Stimulated activated CD4-positive, alpha-beta T cell treated with anti-CD3 and anti-CD28 coated beads, Interleukin-12 subunit alpha, Interleukin-12 subunit beta, amount 100 ng/mL, for 48 hours (primary cell): ENCODE measurements at regions not wholly inside any gene's neighbourhood (a gene's known extent, or its start where the extent isn't known, plus 50 kb on each side); places are given as distances from the start of the nearest gene placed in this dataset.

ENCODE experiments used
- DNase-seq, 3 donors: peaks; one replicate each; pipeline ENCODE4 v3.0.0-alpha.2; 2020; ENCODE audit warnings: low read depth in 2 of 3, low spot score in 1 of 3

- DNase-seq: no peak
Observed at GRCh38 chr13:22120646-22121045, 449.8 kb downstream of the FGF9 start.

DNA sequence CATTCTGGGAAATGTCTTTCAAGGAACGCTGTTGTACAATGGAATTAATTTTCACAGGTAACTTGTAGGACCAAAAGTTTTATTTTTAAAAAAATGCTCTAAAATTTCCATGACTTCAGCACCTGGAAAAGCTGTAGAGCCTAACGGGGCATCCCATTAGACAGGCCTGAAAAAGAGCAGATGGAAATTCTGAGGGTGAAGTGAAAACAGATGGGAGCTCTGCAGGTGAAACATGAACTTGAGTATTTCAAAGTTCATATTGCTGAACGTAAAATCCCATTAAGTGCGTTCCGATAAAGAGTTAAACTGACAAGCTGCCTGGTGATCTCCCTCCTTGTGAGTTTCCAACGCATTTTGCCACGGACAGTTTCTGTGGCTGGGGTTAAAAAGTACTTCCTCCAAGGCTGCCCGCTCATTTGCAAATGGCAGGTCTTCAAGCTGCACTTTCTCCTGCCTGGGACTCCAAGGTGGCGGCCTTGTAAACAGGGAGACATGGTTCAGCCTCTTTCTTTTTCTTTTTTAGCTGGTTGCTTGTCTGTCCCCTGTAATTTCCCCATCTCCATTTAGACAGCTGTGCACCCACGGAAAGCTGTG, 450.4 kb downstream of the FGF9 start:
- no peak for DNase-seq

- no peak for DNase-seq
Observed at GRCh38 chr13:22126433-22127021, 455.7 kb downstream of the FGF9 start.

DNA sequence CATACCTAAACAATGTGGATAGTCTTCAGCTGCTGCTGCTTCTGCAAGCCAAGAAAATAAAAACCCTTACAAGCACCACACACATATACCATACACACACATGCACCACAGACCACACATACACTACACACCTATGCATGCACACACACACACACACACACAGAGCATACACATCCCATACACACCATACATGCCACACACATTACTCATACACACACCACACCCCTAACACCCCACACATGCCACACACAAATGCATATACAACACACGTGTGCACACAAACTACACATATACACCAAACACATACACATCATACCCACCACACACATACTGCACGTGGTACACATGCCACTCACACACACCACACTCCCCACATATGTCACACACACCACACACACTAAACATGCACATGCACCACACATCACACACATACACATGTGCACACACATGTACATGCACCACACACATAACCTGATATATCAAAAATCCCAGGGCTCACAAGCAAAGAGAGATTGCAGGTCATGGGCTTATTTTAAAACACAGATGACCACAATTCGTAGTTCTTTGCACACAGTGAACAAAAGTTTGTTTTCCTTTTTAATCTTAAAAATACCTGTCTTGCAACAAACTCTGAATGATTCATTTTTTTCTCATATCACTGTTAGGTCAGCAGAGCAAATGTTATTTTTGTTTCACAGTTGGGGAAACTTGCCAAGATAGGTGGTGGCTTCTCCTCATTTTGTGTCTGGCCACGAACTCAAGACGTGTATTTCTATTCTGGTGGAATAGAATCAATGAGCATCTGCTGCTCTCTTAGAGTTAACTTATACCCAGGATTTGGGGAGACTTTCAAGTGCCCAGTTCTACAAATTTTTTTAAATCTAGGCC, 456.6 kb downstream of the FGF9 start:
- DNase-seq: no peak

DNA sequence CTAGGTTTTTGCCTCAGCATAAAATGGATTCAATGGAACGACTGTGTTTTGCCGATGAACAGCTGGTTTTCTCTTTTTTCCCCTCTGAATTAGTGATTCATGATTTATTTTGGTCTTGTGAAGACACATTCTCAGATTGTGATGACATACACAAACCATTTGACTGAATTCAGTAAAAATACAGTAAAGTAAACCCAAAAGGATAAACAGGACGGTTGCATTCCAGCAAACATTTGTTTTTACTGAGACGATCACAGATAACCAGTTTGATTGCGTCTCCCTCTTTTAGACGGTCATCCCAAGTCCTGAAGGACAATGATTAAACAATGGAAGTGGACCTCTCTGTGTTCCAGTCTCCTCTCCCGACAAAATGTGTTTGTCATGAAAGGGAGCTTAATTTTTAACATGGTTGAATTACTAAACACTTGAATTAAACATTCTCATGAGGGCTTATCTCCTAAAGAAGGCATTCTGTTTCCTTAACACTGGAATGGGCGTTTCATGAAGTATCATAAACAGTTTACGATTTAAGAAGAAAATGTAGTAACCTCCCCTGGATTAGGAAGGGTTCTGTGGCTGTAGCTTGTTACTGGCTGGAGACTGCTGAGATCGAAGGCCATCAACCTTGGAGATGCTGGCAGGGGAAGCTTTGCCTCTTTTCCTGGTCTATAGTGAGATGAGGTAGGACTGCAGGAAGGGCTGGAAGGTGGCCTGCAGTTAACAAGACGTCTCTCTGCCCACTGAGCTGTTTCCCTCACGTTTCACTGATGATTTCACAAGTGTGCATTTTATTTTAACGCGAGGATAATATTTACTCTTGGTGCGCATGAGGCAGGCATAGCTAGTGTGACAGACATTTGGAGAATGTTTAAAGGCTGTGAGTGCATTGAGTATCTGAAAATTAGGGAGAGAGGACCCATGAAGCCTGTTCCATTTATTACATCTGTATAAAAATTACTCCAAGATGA, 457.9 kb downstream of the FGF9 start:
- DNase-seq: no peak

DNA sequence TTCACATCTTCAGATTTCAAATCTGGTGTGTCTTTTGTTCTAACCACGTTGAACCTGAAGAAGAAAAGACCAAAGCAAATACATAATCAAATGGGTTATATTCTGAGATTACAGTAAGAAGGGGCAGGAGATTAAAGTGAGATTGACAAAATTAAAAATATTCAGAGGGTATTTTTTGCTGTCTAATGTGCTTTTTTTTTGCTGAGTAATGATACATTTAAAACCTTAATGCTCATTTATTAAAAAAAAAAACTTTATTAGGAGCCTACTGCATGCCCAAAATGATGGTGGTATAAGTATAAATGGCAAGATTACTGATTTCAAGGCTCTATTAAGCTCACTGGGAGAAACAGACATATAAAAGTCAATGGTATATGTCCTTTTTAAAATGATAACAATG, 459.4 kb downstream of the FGF9 start:
- no peak for DNase-seq

GRCh38 chr13:22134261-22134660, 463.4 kb downstream of the FGF9 start:
- DNase-seq: no peak

DNA sequence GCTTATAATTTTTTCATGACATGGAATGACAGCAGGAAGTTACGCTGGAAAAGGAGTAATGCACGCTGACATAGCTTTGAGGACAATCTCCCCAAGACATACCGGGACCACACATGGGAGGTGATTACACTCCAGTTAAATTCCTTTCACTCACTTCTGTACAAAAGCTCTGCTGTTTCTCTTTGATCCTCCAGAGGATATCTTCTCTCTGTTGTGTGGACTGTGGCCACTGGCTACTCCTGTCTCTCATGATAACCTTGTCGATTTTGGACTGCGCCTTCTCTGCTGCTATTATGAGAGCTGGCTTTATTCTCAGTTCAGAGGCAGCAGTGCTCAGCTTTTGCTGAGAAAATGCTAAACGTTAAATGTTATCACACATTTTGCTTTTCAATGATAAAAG, 464.6 kb downstream of the FGF9 start:
- DNase-seq: no peak

- DNase-seq: no peak
Observed at GRCh38 chr13:22137361-22138050, 466.6 kb downstream of the FGF9 start.

DNA sequence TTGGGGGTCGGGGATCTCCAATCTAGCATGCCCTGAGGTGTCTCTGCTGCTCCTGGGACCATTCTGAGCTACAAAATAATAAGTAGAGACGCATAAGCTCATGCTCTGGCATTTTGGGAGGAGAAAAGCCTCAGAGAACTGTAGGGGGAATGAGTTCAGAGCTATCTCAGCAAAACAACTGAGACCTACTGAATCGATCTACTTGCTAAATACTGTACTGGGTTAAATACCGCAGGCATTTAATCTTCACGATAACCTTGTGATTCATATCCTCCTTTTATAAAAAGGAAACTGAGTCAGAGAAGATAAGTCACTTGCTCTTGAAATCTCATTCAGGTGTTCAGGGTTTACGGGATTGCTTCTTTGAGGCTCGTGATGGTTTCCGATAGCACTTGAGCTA, 468.1 kb downstream of the FGF9 start:
- no peak for DNase-seq

GRCh38 chr13:22141716-22142115, 470.8 kb downstream of the FGF9 start:
- no peak for DNase-seq

DNA sequence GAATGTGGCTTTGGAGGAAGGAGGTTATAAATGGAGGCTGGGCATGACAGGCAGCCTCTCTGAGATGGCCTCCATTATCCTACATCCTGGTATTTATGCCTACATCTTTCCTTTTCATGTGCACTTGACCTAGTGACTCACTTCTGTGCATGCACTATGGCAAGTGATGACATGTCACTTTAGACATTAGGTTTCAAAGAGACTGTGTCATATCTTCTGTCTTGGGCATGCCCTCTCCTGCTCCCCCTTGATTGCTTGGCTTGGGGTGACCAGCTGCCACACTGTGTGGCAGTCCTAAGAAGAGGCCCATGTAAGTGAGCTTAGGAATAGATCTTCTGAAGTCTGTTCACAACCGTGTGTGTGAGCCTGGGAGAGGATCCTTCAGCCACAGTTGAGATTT, 472.8 kb downstream of the FGF9 start:
- DNase-seq: no peak

DNA sequence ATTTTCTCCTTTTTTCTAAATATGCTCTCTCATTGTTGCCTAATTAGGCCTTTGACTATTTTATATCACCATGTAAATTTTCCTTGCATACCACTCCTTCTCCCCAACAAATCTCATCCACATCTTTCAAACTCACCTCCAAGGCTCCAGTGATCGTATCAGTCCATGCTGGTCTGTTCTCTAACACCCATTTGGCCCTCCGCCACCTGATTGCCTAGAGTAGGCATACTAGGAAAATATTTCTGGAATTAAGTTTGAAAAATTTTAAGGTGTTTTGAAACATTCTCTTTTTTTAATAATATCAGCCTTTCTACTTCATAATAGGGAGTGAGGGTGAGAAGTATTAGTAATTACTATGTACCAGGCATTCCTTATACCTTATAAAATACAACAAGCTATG, 473.9 kb downstream of the FGF9 start:
- DNase-seq: no peak

DNA sequence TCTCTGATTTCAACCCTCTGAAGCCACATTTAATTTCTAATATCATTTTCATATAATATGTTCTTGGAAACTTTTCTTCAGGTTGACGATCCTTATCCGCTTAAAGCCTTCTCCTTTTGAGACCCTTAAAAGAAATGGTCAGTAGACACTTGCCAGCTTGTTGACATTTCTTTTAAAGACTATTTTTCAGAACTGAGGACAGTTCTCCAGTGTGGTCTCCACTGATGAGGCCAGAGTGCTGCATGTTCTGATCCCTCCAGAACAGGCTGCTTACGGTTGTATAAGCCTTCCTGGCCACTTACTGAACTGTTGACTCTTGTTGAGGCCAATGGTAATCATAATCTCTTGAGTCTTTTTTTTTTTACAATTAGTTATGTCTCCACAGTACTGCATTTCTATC, 477.3 kb downstream of the FGF9 start:
- no peak for DNase-seq

- DNase-seq: no peak
Observed at GRCh38 chr13:22152751-22153150, 481.9 kb downstream of the FGF9 start.

GRCh38 chr13:22154041-22154440, 483.2 kb downstream of the FGF9 start:
- no peak for DNase-seq

- no peak for DNase-seq
Observed at GRCh38 chr13:22161871-22162270, 491.0 kb downstream of the FGF9 start.

- no peak for DNase-seq
Observed at GRCh38 chr13:22162889-22163288, 492.0 kb downstream of the FGF9 start.

- no peak for DNase-seq
Observed at GRCh38 chr13:22168437-22169190, 497.7 kb downstream of the FGF9 start.

- DNase-seq: no peak
Observed at GRCh38 chr13:22169473-22169872, 498.6 kb downstream of the FGF9 start.
